ENCODE measurements at regions not wholly inside any gene's neighbourhood (a gene's known extent, or its start where the extent isn't known, plus 50 kb on each side); places are given as distances from the start of the nearest gene placed in this dataset.

GRCh38 chr2:16063251-16063850, 123.0 kb downstream of the MYCN start:
- Histone ChIP-seq H4K8ac (replicated peaks; ENCODE audit: insufficient read length, low read depth, low read length) (no peak overlapping the region), H4K91ac (ENCODE audit: insufficient read length, low read depth, low read length) (no peak overlapping the region), H2BK5ac (ENCODE audit: insufficient read length, low read length) (no peak overlapping the region), H2BK12ac (ENCODE audit: insufficient read length, low read depth, low read length) (no peak overlapping the region), H3K56ac (ENCODE audit: insufficient read length, low read depth, low read length) (no peak overlapping the region), H4K5ac (ENCODE audit: insufficient read length, low read depth, low read length) (no peak overlapping the region), H3K4me2 (ENCODE audit: insufficient read depth, insufficient read length, low read length) (no peak overlapping the region), H3K79me1 (ENCODE audit: insufficient read depth, low read depth, low read length, poor library complexity, severe bottlenecking) (no peaks in the 10 kb centered on the region), H3K9ac (ENCODE audit: extremely low read depth, insufficient read length, low read length) (no peak overlapping the region), H2BK120ac (ENCODE audit: low read depth, low read length, poor library complexity, severe bottlenecking) (no peak overlapping the region), H3K18ac (ENCODE audit: insufficient read length, low read depth, low read length) (no peak overlapping the region), H3K4ac (ENCODE audit: low read depth, low read length) (no peak overlapping the region), H3K9me3 (ENCODE audit: control insufficient read depth, low read depth, low read length) (peaks cover 16% of the 10 kb centered on the region), H3K14ac (ENCODE audit: insufficient read depth, low read length) (no peak overlapping the region), H4K20me1 (ENCODE audit: control insufficient read depth, insufficient read depth, insufficient read length) (no peaks in the 10 kb centered on the region), H3K79me2 (ENCODE audit: insufficient read depth, low read length) (no peaks in the 10 kb centered on the region), H2BK15ac (ENCODE audit: low read depth, low read length) (no peak overlapping the region), H3K27me3 (ENCODE audit: insufficient read depth, low read length) (no peaks in the 10 kb centered on the region), H3K27ac (ENCODE audit: insufficient read length, low read depth, low read length) (no peak overlapping the region), H3K4me1 (ENCODE audit: insufficient read depth, low read length) (no peaks in the 10 kb centered on the region), H3T11ph (ENCODE audit: low read length) (no peak overlapping the region), H2AFZ (ENCODE audit: low read length) (no peak overlapping the region), H2BK20ac (ENCODE audit: low read depth, low read length, poor library complexity, severe bottlenecking) (no peak overlapping the region), H3K23me2 (ENCODE audit: insufficient read length, low read depth, low read length, poor library complexity, severe bottlenecking) (no peaks in the 10 kb centered on the region), H2AK5ac (ENCODE audit: insufficient read length, low read length) (no peak overlapping the region), H3K23ac (ENCODE audit: insufficient read length, low read depth, low read length) (no peak overlapping the region)
- H3K36me3 Mint-ChIP-seq (ENCODE audit: insufficient read depth in 1 of 3, low read depth in 3 of 3): peaks cover 20 to 31% (median 21%) of the 10 kb centered on the region in 3 experiments
- TF ChIP-seq CTCF (conservative IDR thresholded peaks at IDR 0.05): no peak
- no peaks in the 10 kb centered on the region; the same call in none of the 2 replicates for H3K27me3 Mint-ChIP-seq (ENCODE audit: low read depth)
- no peak overlapping the region for H3K4me3 Mint-ChIP-seq
- H3K27ac Mint-ChIP-seq: no peak overlapping the region
- H3K9me3 Mint-ChIP-seq: peaks cover 35 to 37% of the 10 kb centered on the region in 2 experiments
- no peak for DNase-seq
- no CpG with 5 or more reads among the region's 4 CpGs for WGBS (ENCODE audit: extremely low coverage, insufficient read length, low lambda C conversion rate)
- 0 out of 4 replicates have a peak, but pooled peaks cover 0 to under 1% of the 10 kb centered on the region in 2 experiments for H3K4me1 Mint-ChIP-seq

Measured in H9 (cell line).